Stimulated activated CD4-positive, alpha-beta T cell treated with anti-CD3 and anti-CD28 coated beads, Interleukin-12 subunit alpha, Interleukin-12 subunit beta, amount 100 ng/mL, for 4 hours (primary cell): ENCODE measurements at regions not wholly inside any gene's neighbourhood (a gene's known extent, or its start where the extent isn't known, plus 50 kb on each side); places are given as distances from the start of the nearest gene placed in this dataset.
"Not testable (repeated sequence)": the region's sequence is repeated elsewhere in the genome, so short reads cannot be mapped to it uniquely, and the experiment has no call there.

Source experiments
- DNase-seq: peaks from one replicate; pipeline ENCODE4 v3.0.0-alpha.2; 2020

DNA sequence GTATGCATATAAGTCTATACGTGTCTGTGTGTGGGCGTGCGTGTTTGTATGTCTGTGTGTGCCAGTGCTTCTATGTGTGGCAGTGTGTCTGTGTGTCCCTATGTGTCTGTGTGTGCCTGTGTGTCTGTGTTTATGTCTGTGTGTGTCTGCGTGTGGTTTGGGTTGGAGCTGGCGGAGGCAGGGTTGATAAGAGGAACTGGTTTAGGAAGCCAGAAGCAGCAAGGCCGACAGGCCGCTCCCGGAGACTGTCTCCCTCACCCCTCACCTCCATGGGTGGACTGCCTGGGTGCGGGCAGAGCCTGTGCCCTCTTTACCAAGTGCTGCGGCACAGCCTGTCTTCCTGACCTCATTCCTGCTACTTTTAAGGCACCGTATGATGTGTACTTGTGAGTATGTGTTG, 327.1 kb upstream of the B3GAT1 start:
- DNase-seq = no peak

DNA sequence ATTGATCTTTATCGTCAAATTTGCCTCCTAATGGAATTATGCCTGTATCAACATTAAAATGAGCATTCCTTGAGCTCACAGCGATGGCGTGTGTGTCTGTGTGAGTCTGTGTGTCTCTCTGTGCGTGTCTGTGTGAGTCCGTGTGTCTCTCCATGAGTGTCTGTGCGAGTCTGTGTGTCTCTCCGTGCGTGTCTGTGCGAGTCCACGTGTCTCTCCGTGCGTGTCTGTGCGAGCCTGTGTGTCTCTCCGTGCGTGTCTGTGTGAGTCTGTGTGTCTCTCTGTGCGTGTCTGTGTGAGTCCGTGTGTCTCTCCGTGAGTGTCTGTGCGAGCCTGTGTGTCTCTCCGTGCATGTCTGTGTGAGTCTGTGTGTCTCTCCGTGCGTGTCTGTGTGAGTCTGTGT, 326.5 kb upstream of the B3GAT1 start:
- no peak for DNase-seq

DNA sequence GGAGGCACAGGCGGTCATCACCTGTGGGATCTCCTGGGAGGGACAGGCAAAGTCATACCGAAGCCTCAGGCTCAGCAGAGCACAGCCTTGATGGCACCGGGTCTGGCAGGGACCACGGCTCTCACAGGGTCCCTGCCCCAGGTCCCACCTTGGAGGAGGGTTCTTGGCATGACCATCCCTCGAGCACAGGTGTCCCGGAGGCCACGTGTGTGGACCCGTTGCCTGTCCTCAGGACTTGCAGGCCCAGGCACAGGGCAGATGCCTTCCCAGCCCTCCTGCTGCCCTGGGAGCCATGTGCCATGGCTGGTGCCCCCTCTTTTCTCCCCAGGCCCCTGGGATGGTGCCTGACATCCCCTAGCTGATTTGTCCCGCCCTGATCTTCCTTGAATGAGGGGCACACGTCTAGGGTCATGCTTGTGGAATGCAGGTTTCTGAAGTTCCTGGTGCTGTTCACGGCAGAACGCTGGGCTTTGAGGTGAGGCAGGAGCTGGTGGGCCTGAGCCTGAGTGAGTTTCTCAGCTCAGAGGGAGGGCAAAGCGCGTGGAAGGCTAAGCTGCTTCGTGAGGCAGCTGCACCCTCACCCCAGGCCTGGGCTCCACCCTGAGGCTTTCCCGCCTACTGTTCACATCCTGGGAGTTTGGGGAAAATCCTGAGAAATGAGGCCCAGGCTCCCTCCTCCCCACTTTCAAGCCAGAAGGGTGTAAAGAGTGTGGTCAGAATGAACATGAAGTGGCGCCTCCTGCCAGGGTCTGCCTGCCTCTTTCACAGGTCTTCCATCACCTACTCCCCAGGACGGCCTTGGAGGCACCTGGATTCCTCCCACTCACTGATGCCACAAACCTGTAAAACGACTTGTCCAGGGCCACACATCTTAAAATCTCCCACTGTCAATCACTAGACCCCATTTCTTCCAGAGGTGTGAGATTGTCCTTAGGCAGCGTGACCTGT, 325.8 kb upstream of the B3GAT1 start:
- DNase-seq = no peak

DNA sequence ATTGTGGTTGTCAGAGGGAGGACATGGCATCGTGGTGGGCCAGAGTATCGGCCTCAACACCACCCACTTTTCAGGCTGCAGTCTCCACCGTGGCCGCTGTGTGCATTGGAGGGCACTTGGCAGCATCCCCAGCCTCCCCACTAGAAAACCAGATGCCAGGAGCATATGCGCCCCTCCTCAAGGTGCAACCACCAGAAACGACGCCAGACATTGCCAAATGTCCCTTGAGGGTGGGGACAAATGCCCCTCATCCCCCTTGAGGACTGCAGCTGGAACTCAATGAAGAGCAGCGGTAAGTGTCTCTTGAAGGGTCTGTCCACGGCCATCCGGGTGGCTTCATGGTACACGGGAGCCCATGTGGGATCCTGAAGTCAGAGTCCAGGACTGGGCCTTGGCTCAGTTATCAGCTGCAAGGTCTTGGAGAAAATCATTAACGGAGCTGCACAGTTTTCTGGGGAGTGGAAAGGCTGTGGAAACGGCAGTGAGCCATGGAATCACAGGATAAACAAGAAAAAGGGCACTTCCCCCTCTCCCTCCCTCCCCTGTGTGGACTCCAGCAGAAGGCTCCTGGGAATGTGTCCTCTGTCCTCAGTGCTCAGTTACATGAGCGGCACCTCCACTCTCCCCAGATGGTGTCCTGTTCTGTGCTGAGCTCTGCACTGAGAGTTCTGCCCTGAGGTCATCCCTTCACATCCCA, 324.4 kb upstream of the B3GAT1 start:
- no peak for DNase-seq

DNA sequence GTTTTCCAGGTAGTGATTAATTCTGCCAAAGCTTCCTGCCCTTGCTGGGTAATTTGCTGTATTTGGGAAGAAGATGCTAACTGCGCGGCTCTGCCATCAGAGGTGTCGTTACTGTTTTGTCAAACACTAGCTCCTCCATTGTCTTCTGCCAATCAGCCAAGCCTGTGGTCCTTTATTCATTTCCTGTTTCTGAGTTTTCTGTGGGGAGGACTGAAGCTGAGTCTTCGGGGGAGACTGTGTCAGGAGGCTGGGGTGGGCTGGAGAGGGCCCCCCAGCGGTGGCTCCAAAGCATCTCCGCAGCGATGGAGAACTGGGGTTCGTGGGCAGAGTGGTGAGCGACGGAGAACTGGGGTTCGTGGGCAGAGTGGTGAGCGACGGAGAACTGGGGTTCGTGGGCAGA, 322.9 kb upstream of the B3GAT1 start:
- DNase-seq = no peak

DNA sequence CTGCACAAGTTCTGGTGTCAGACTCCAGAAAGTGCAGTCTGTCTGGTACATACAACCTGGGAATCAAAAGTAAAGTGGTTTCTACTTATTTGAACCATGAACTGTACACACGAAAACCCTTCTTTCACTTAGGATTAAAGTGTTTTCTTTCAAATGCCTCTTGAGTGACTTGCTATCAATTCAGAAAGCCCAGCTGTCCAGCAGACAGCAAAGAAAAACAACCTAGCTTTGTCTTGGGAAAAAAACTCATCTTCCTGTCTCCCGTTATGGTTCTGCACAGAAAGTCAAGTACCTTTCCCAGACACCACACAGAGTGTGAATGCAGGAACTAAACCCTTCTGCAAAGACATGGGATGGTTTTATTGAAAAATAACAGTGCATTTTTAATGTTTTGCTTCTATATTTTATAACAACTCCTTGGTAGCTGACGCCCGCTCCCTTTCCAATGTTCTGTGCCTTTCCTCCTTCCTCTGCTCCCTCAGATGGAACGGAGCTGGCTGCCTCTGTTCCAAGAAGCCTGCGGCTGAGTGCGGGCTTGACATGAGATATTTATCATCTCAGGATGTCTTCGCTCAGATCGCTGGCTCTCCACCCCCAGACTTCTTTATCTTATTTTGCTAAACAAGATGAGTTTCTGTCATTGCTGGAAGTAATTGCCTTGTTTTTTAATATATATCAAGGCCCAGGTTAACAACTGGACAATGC, 322.3 kb upstream of the B3GAT1 start:
- DNase-seq = no peak

DNA sequence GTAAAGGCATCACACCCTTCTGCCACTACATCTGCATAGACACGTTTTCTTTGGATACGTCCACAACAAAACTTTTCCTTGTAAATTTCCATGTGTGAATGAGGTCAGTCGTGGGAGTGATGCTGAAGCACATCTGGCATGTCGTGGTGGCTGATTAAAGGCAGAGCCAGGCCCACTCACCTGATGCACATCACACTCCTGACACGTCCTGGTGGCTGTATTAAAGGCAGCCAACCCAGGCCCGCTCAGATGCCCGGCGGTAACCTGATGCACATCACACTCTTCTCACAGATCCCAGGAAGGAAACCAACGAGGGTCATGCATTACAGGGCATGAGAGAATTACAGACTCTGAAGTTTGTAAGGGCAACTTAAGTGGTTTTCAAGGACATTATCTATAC, 321.6 kb upstream of the B3GAT1 start:
- DNase-seq = no peak

DNA sequence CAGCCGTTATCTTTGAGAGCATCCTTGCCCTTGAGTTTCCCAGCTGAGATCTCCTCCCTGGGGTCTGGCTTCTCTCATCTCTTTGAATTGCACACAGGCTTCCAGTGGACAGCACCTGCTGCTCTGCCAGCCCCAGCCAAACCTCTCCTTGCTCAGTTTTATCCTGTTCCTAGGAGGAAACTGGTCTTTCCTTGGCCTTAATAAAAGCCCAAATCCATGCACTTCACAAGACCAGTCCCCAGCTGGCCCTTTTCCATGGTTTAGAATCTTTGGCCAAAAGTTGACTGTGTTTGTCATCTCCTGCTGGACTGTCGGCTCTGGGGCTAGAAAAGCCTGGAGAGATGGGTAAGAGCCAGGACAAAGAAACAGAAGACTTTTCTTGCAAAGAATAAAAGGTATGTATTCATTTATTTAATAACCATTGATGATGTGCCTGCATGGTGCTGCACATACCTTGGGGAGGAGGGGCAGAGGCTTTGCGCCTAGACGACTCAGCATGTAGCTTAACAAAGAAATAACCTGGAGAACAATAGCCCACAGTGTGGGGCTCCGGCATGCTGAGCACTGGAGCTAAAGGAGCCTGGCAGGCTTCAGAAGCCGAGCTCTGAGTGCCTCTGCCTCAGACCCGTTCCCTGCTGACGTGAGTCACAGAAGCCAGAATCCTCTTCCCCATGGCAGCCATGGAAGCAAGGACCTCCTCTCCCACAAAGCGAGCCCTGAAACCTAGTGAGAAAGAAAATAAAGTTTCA, 319.3 kb upstream of the B3GAT1 start:
- DNase-seq = no peak

DNA sequence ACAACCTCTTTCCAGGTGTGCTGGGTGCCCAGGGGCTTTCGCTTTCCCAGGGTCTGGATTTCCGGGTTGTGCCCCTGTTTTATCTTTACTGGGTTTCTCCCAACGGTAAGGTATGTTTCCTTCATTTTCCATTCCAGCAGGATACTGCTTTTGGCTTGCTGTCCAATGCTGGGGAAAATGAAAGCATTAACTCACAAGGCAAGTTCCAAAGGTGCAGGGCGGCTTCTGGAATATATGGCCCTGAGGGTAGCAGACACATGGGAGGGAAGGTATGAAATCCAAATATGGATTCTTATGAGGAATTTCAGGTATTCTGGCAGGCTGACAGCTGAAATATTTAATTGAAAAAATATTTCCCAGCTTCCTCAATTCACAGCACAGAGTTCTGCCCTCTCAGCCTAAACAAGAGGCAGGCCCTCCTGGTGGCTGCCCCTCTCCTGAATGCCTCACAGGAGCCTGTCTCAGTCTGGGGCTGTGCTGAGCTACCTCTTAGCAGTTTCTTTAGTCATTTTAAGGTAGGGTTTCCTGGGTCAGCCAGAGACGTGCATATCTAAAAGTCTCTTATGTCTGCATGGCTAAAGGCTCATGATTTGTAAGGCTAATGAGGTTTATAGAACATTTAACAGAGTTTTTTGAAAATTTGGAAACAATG, 318.6 kb upstream of the B3GAT1 start:
- DNase-seq = no peak

DNA sequence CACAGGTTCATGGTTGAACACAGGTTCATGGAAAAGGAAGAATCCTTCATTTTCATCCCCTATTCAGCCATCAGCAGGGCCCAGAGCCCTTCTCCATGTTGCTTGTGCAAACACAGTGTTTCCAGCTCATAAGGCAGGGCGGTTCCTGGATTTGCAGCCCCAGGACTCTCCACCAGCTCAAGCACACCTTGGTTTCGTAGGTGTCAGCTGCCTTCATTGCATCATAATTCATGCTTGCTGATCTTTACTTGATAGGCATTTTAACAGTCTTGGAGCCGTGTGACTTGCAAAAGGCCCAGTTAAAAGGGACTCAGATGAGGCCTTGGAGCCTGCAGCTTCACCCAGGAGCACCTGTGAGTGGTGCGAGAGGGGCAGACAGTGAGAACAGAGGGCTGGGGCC, 318.1 kb upstream of the B3GAT1 start:
- no peak for DNase-seq

DNA sequence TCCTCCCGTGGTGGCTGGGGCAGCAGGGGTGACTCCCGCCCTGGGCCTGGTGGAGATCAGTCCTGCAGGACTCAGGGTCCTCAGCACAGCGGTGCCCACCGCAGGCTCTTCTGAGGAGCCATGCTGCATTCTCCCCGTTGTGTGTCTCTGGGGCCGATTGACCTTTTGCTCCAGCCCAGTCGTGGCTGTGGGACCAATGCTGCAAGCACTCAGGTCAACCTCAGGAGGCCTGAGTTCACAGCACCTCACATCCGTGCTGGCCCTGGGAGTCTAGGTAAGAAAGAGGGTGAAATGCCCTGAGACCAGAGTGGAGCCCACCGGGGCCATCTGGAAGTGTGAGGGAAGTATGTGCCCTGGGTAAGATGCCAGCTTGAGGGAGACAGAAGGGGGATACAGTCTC, 316.1 kb upstream of the B3GAT1 start:
- no peak for DNase-seq

DNA sequence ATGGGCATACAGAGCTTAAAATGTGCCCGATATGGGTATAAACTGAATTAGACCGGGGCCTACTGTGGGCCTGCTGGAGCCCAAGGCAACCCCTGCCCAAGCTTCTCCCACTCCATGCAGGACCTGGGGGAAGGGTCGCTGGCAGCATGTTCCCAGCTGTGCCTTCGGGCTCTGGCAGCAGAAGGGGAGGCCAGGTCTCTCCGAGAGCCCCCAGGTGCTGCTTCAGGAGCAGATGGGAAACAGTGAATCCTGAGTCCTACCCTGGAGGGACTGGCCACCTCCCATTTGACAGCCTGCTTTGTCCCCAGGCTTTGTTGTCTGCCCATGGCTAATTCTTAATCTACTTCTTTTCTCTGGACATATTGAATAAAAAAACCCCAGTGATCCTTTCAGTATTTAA, 315.6 kb upstream of the B3GAT1 start:
- no peak for DNase-seq

DNA sequence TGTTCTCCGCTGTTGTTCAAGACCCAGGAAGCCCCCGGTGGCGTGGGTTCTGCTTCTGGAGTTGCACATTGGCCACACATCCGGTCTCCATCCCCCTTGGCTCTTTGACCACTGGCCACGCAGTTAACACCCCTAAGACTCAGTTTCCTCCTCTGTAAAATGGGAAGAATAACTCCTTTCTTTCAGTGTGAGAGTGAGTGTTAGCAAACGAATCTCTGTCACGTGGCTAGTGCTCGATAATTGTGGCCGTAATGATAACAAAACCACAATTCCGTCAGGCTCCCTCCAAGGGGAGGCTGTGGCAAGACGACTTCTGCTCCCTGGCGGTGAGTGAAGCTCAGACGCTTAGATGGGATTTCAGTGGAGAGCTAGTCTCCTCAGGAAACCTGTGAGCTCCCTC, 315.2 kb upstream of the B3GAT1 start:
- DNase-seq = no peak

DNA sequence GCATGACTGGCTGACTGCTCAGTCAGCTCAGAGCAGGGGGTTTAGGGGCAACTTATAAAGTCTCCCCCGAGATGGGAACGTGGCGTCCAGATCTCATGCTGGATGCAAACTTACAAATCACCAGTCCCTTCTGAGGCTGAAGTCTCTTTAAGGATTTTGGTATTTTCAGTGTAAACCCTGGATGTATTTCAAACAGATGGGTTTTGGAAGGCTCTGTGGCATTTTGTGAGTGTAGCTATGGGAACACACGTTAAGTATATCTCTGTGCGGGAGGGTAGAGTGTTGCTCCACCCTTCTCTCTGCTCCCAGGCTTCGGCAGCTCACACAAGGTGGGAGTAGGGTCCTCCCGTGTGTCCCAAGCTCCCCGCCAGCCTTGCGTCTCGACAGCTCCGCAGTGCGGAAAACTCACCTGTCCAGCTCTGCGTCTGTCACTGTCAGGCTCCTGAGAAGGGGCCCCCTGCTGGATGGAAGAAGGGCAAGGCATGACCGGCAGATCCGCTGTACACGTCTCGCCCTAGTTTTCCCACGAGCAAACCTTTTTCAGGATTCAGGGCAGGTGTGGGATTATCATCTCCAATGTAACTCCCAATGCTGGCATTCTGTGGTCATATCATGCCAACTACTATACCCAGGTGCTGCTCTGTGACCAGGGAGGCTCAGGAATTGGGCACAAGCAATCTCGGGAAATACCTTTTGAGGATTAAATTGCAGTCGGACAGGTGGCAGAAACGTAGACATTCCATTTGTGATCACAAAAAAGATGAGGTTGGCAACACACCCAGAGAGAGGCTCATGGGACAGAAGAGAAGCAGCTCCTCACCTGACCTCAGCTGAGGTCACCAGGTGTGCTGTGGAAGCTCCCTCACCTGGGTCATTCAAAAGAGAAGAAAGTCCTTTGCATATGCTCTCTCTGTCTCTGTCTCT, 313.9 kb upstream of the B3GAT1 start:
- DNase-seq = no peak

DNA sequence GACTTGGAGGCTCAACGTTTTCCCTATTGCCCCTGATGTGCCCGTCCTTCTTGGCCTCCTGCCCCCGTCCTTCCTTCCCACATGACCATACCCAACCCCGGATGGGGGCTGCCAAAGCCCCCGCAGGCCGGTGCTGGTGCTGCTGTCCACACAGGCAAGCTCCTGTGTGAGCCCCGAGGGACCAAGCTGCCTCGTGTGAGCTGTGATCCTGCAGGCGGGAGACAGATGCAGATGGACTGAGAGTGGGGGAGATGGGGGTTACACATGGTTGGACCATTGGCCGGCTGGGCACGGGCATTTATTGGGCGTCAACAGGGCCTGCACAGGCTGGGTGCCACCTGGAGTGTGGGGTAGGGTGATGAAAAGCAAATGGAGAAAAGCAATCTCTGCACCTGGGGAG, 313.2 kb upstream of the B3GAT1 start:
- no peak for DNase-seq

DNA sequence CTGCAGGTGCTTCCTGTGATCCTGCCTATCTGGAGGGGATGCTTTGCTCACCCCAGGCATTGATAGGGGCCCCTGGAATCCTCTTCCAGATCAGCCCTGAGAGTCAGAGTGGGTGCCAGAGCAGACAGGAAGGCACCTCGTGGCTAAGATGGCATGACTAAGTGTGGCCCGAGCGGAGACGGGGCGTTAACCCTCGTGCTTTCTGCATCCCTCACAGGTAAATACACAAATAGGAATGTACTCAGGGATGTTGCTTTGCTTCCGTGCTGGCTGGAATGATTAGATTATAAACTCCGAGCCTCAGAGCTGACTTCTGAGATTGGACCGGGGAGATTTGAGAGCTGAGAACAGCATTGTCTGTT, 312.7 kb upstream of the B3GAT1 start:
- no peak for DNase-seq

DNA sequence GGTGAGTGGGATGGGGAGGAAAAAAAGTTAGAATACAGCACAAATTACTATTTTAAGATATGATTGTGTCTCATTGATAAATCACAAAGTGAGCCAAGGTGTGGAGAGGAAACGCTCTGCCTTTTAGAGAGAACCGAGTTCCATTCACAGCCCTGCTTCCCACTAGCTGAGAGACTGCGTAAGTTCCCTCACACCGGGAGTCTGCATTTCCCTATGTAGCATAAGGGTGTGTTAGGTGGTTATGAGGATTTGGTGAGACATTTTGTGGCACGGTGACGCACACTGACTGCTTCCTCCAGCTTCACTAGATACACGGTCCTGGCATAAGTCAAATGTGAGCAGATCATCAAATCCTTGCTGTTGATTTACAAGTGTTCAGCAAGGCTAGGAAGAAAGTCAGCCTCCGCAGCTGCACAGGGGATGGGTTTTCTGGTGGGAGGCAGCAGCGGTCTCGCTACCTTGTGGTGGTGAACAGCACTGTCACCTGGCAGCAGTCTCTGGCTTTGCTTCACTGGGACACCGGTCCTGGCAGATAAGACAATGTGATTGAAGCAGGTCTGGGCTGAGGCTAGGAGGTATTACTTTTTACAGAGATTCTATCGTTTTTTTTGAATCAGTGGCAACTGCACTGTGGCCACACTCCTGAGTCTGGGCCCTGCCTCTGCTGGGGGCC, 312.2 kb upstream of the B3GAT1 start:
- no peak for DNase-seq

DNA sequence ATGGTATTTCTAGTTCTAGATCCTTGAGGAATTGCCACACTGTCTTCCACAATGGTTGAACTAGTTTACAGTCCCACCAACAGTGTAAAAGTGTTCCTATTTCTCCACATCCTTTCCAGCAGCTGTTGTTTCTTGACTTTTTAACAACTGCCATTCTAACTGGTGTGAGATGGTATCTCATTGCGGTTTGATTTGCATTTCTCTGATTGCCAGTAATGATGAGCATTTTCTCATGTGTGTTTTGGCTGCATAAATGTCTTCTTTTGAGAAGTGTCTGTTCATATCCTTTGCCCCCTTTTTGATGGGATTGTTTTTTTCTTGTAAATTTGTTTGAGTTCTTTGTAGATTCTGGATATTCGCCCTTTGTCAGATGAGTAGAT, 308.6 kb upstream of the B3GAT1 start:
- not testable (repeated sequence) for DNase-seq

DNA sequence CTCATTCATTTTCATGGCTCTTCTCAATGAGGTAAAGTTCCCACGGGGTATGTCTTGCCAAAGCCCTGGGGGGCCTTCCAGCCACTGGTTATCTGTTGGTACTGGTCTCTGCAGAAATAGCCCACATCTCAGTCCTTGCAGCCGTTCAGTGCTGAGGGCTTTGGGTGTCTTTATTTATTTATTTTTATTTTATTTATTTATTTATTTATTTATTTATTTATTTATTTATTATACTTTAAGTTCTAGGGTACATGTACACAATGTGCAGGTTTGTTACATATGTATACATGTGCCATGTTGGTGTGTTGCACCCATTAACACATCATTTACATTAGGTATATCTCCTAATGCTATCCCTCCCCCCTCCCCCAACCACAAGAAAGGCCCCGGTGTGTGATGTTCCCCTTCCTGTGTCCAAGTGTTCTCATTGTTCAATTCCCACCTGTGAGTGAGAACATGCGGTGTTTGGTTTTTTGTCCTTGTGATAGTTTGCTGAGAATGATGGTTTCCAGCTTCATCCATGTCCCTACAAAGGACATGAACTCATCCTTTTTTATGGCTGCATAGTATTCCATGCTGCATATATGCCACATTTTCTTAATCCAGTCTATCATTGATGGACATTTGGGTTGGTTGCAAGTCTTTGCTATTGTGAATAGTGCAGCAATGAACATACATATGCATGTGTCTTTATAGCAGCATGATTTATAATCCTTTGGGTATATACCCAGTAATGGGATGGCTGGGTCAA, 308.1 kb upstream of the B3GAT1 start:
- not testable (repeated sequence) for DNase-seq

DNA sequence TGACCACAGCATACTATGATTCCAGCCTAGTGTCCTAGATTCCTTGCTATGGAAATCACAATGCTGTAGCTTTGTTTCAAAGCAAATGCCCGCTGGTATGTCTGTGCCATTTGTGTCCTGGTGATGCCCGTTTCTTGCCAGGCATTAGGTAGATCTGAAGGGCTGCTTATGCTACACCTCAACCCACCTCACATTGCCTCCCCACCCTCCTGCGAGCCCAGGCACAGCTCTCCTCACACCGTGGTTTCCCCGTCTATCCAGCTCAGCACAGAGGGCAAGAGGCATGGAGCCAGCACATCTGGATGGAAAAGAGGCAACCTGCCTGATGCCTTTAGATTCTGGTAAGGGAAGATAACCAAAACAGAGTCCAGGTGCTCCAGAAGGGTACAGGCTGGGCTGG, 307.4 kb upstream of the B3GAT1 start:
- no peak for DNase-seq
